ENCODE measurements at regions not wholly inside any gene's neighbourhood (a gene's known extent, or its start where the extent isn't known, plus 50 kb on each side); places are given as distances from the start of the nearest gene placed in this dataset.

DNA sequence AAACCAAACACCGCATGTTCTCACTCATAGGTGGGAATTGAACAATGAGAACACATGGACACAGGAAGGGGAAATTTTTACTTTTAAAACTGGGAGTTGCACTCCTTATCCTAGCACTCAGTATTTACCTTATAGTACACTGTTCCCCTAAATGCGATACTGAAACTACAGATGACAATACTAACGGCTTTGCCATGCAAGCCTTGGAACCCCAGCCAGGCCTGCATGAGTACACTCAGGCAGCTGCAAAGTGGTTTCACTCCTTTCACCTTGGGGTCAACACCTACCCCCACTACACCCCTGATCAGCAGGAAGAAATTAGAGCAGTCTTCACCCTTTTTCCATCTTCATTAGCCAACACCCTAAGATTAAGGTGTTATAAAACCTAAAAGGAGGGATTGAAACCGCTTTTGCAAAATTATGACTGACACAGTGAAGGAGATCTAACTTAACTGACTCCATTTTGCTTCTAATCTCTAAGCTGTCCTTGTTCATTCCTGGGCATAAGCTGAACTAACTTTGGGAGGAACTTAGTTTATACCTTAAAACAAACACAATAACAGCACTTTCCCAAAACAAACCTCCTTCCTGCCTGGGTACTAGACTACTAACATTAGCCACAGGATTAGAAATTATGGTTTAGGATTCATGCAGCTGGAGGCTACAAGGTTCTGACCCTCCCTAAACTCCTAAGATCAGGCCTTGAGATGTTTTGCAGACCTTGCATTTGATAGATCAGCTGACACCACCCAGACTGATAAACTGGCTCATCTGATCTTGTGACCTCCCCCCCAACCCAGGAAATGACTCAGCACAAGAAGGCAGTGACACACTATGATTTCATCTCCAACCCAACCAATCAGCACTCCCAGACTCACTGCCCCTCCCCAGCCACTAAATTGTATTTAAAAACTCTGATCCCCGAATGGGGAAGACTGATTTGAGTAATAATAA lies 452.1 kb upstream of the PPP2R3A start (continued):
- TF ChIP-seq ZNF717 (CRISPR knock-in tag; IDR thresholded peaks at IDR 0.05): 0 out of 2 replicates have a peak, but pooled peaks have one; percentile 70
- no peak for TF ChIP-seq ASH1L (IDR thresholded peaks at IDR 0.05; ENCODE audit: borderline replicate concordance, low read depth, partially characterized antibody)
- no peak for TF ChIP-seq ARHGAP35 (IDR thresholded peaks at IDR 0.05; ENCODE audit: partially characterized antibody)
- TF ChIP-seq ZBTB26 (CRISPR knock-in tag; IDR thresholded peaks at IDR 0.05): peak; percentile 86; the same call in 1 of the 2 replicates
- no peak for TF ChIP-seq ATF1 (CRISPR knock-in tag; IDR thresholded peaks at IDR 0.05)
- peak; percentile 86 for TF ChIP-seq ATF1 (tag; IDR thresholded peaks at IDR 0.05)
- TF ChIP-seq TRIM25 (IDR thresholded peaks at IDR 0.05; ENCODE audit: borderline replicate concordance): no peak
- no peak for TF ChIP-seq EZH2 (IDR thresholded peaks at IDR 0.05; ENCODE audit: borderline replicate concordance, low read depth, low read length)
- TF ChIP-seq ZNF583 (CRISPR knock-in tag; IDR thresholded peaks at IDR 0.05): peak; percentile 97
- no peak for TF ChIP-seq ZC3H11A (IDR thresholded peaks at IDR 0.05; ENCODE audit: low read depth, low read length)
- TF ChIP-seq ZNF699 (CRISPR knock-in tag; IDR thresholded peaks at IDR 0.05; ENCODE audit: insufficient replicate concordance): no peak
- peak; percentile 87; the same call in 1 of the 2 replicates for TF ChIP-seq PHTF2 (CRISPR knock-in tag; IDR thresholded peaks at IDR 0.05)
- TF ChIP-seq ZNF512 (tag; IDR thresholded peaks at IDR 0.05): no peak
- peak; percentile 97 for TF ChIP-seq FOSL1 (tag; conservative IDR thresholded peaks at IDR 0.05)
- TF ChIP-seq HNRNPLL (IDR thresholded peaks at IDR 0.05; ENCODE audit: low read depth, low read length, poor library complexity, severe bottlenecking): no peak
- no peak for TF ChIP-seq ESRRA (IDR thresholded peaks at IDR 0.05; ENCODE audit: borderline replicate concordance, low read depth)
- TF ChIP-seq ZNF561 (CRISPR knock-in tag; conservative IDR thresholded peaks at IDR 0.05): peak; percentile 77; the same call in 1 of the 2 replicates
- no peak for TF ChIP-seq PCBP1 (IDR thresholded peaks at IDR 0.05; ENCODE audit: low read depth, low read length, poor library complexity, severe bottlenecking)
- no peak for TF ChIP-seq PRDM10 (IDR thresholded peaks at IDR 0.05; ENCODE audit: partially characterized antibody)
- no peak for TF ChIP-seq ESRRB (CRISPR knock-in tag; IDR thresholded peaks at IDR 0.05; ENCODE audit: borderline replicate concordance)

All from K562 (cell line).